ENCODE measurements at regions not wholly inside any gene's neighbourhood (a gene's known extent, or its start where the extent isn't known, plus 50 kb on each side); places are given as distances from the start of the nearest gene placed in this dataset.

GRCh38 chr1:5271264-5271663 lies 616.9 kb downstream of the AJAP1 start:
- TF ChIP-seq POLR2A (IDR thresholded peaks at IDR 0.05) (no peak), CTCF (IDR thresholded peaks at IDR 0.05) (no peak)

All from body of pancreas (tissue), 4 donors.